ENCODE measurements at regions not wholly inside any gene's neighbourhood (a gene's known extent, or its start where the extent isn't known, plus 50 kb on each side); places are given as distances from the start of the nearest gene placed in this dataset.

- H3K27me3 Mint-ChIP-seq (ENCODE audit: low read depth): peaks cover 7% of the 10 kb centered on the region
- ATAC-seq (no peak), DNase-seq (no peak)
- CTCF ChIA-PET: no interaction called here
- no peaks in the 10 kb centered on the region for H3K9me3 Mint-ChIP-seq (ENCODE audit: insufficient read depth)
- H3K27ac Mint-ChIP-seq: no peak overlapping the region
- H3K4me1 Mint-ChIP-seq (ENCODE audit: low read depth): no peaks in the 10 kb centered on the region
- no peak overlapping the region for H3K4me3 Mint-ChIP-seq
- no peaks in the 10 kb centered on the region for H3K36me3 Mint-ChIP-seq (ENCODE audit: low read depth)
- POLR2A ChIA-PET: no interaction called here
These were observed 194.2 kb downstream of the ACKR3 start for GRCh38 chr2:236763857-236764256.

- CTCF ChIA-PET: no interaction called here
- ATAC-seq: no peak
- POLR2A ChIA-PET: no interaction called here
- no peak for DNase-seq
- Mint-ChIP-seq H3K4me1 (ENCODE audit: low read depth) (no peaks in the 10 kb centered on the region), H3K36me3 (ENCODE audit: low read depth) (no peaks in the 10 kb centered on the region), H3K9me3 (ENCODE audit: insufficient read depth) (no peaks in the 10 kb centered on the region), H3K27ac (no peak overlapping the region), H3K27me3 (ENCODE audit: low read depth) (peaks cover 7% of the 10 kb centered on the region), H3K4me3 (no peak overlapping the region)
These were observed 195.1 kb downstream of the ACKR3 start for GRCh38 chr2:236764716-236765115.

GRCh38 chr2:236765478-236765877, 195.9 kb downstream of the ACKR3 start:
- H3K27ac Mint-ChIP-seq: no peak overlapping the region
- peaks cover 3% of the 10 kb centered on the region for H3K27me3 Mint-ChIP-seq (ENCODE audit: low read depth)
- no peak for ATAC-seq
- no peaks in the 10 kb centered on the region for H3K4me1 Mint-ChIP-seq (ENCODE audit: low read depth)
- CTCF ChIA-PET: no interaction called here
- H3K4me3 Mint-ChIP-seq: no peak overlapping the region
- no peaks in the 10 kb centered on the region for H3K36me3 Mint-ChIP-seq (ENCODE audit: low read depth)
- POLR2A ChIA-PET: no interaction called here
- DNase-seq: no peak
- no peaks in the 10 kb centered on the region for H3K9me3 Mint-ChIP-seq (ENCODE audit: insufficient read depth)

- CTCF ChIA-PET: no interaction called here
These were observed 197.2 kb downstream of the ACKR3 start for GRCh38 chr2:236766850-236767249.

GRCh38 chr2:236767941-236768340, 198.3 kb downstream of the ACKR3 start:
- ATAC-seq (no peak), DNase-seq (no peak)
- H3K36me3 Mint-ChIP-seq (ENCODE audit: low read depth): no peaks in the 10 kb centered on the region
- H3K4me1 Mint-ChIP-seq (ENCODE audit: low read depth): no peaks in the 10 kb centered on the region
- ChIA-PET POLR2A (no interaction called here), CTCF (no interaction called here)
- no peak overlapping the region for H3K4me3 Mint-ChIP-seq
- peaks cover 3% of the 10 kb centered on the region for H3K27me3 Mint-ChIP-seq (ENCODE audit: low read depth)
- no peaks in the 10 kb centered on the region for H3K9me3 Mint-ChIP-seq (ENCODE audit: insufficient read depth)
- no peak overlapping the region for H3K27ac Mint-ChIP-seq

More at GRCh38 chr2:236766850-236767249, 197.2 kb downstream of the ACKR3 start:
- Mint-ChIP-seq H3K27ac (no peak overlapping the region), H3K4me3 (no peak overlapping the region), H3K4me1 (ENCODE audit: low read depth) (no peaks in the 10 kb centered on the region), H3K36me3 (ENCODE audit: low read depth) (no peaks in the 10 kb centered on the region), H3K27me3 (ENCODE audit: low read depth) (peaks cover 3% of the 10 kb centered on the region), H3K9me3 (ENCODE audit: insufficient read depth) (no peaks in the 10 kb centered on the region)
- ATAC-seq (no peak), DNase-seq (no peak)
- POLR2A ChIA-PET: no interaction called here

GRCh38 chr2:236768393-236769140, 198.9 kb downstream of the ACKR3 start:
- Mint-ChIP-seq H3K27me3 (ENCODE audit: low read depth) (peaks cover 3% of the 10 kb centered on the region), H3K4me1 (ENCODE audit: low read depth) (no peaks in the 10 kb centered on the region), H3K4me3 (no peak overlapping the region), H3K27ac (no peak overlapping the region), H3K9me3 (ENCODE audit: insufficient read depth) (no peaks in the 10 kb centered on the region), H3K36me3 (ENCODE audit: low read depth) (no peaks in the 10 kb centered on the region)
- DNase-seq (no peak), ATAC-seq (no peak)
- ChIA-PET CTCF (no interaction called here), POLR2A (no interaction called here)

GRCh38 chr2:236769981-236770671, 200.5 kb downstream of the ACKR3 start:
- H3K27ac Mint-ChIP-seq: no peak overlapping the region
- ATAC-seq: no peak

GRCh38 chr2:236772220-236772837, 202.7 kb downstream of the ACKR3 start:
- no peaks in the 10 kb centered on the region for H3K9me3 Mint-ChIP-seq (ENCODE audit: insufficient read depth)
- ATAC-seq (no peak), DNase-seq (no peak)
- POLR2A ChIA-PET: no interaction called here
- no peak overlapping the region for H3K4me3 Mint-ChIP-seq
- CTCF ChIA-PET: no interaction called here
- no peaks in the 10 kb centered on the region for H3K36me3 Mint-ChIP-seq (ENCODE audit: low read depth)
- H3K4me1 Mint-ChIP-seq (ENCODE audit: low read depth): no peaks in the 10 kb centered on the region
- no peak overlapping the region for H3K27ac Mint-ChIP-seq
- no peaks in the 10 kb centered on the region for H3K27me3 Mint-ChIP-seq (ENCODE audit: low read depth)

More at GRCh38 chr2:236769981-236770671, 200.5 kb downstream of the ACKR3 start:
- no peaks in the 10 kb centered on the region for H3K4me1 Mint-ChIP-seq (ENCODE audit: low read depth)
- DNase-seq: no peak
- POLR2A ChIA-PET: no interaction called here
- H3K36me3 Mint-ChIP-seq (ENCODE audit: low read depth): no peaks in the 10 kb centered on the region
- CTCF ChIA-PET: no interaction called here
- no peak overlapping the region for H3K4me3 Mint-ChIP-seq
- H3K9me3 Mint-ChIP-seq (ENCODE audit: insufficient read depth): no peaks in the 10 kb centered on the region
- H3K27me3 Mint-ChIP-seq (ENCODE audit: low read depth): peaks cover 3% of the 10 kb centered on the region

GRCh38 chr2:236773206-236773605, 203.6 kb downstream of the ACKR3 start:
- ATAC-seq (no peak), DNase-seq (no peak)
- Mint-ChIP-seq H3K9me3 (ENCODE audit: insufficient read depth) (no peaks in the 10 kb centered on the region), H3K36me3 (ENCODE audit: low read depth) (no peaks in the 10 kb centered on the region), H3K27ac (no peak overlapping the region), H3K4me1 (ENCODE audit: low read depth) (no peaks in the 10 kb centered on the region), H3K27me3 (ENCODE audit: low read depth) (no peaks in the 10 kb centered on the region), H3K4me3 (no peak overlapping the region)
- ChIA-PET POLR2A (no interaction called here), CTCF (no interaction called here)

- H3K4me3 Mint-ChIP-seq: no peak overlapping the region
- DNase-seq (no peak), ATAC-seq (no peak)
- no peaks in the 10 kb centered on the region for H3K9me3 Mint-ChIP-seq (ENCODE audit: insufficient read depth)
- H3K36me3 Mint-ChIP-seq (ENCODE audit: low read depth): no peaks in the 10 kb centered on the region
- H3K27ac Mint-ChIP-seq: no peak overlapping the region
- no peaks in the 10 kb centered on the region for H3K27me3 Mint-ChIP-seq (ENCODE audit: low read depth)
- no peaks in the 10 kb centered on the region for H3K4me1 Mint-ChIP-seq (ENCODE audit: low read depth)
- ChIA-PET CTCF (no interaction called here), POLR2A (no interaction called here)
These were observed 204.5 kb downstream of the ACKR3 start for GRCh38 chr2:236774171-236774570.

- Mint-ChIP-seq H3K4me3 (no peak overlapping the region), H3K27me3 (ENCODE audit: low read depth) (no peaks in the 10 kb centered on the region), H3K4me1 (ENCODE audit: low read depth) (no peaks in the 10 kb centered on the region), H3K27ac (no peak overlapping the region), H3K36me3 (ENCODE audit: low read depth) (no peaks in the 10 kb centered on the region), H3K9me3 (ENCODE audit: insufficient read depth) (no peaks in the 10 kb centered on the region)
- ChIA-PET POLR2A (no interaction called here), CTCF (no interaction called here)
- ATAC-seq (no peak), DNase-seq (no peak)
These were observed 205.9 kb downstream of the ACKR3 start for GRCh38 chr2:236775511-236775910.

- Mint-ChIP-seq H3K9me3 (ENCODE audit: insufficient read depth) (no peaks in the 10 kb centered on the region), H3K4me1 (ENCODE audit: low read depth) (no peaks in the 10 kb centered on the region), H3K27me3 (ENCODE audit: low read depth) (no peaks in the 10 kb centered on the region), H3K4me3 (no peak overlapping the region), H3K36me3 (ENCODE audit: low read depth) (no peaks in the 10 kb centered on the region), H3K27ac (no peak overlapping the region)
- ChIA-PET CTCF (no interaction called here), POLR2A (no interaction called here)
- DNase-seq: no peak
- no peak for ATAC-seq
These were observed 206.6 kb downstream of the ACKR3 start for GRCh38 chr2:236776206-236776605.

All from activated CD8-positive, alpha-beta T cell treated with anti-CD3 and anti-CD28 coated beads, Interleukin-2, amount 10 ng/mL, durations not matched to agents 7 days and 5 days (primary cell).